Glomerular visceral epithelial cell (primary cell): ENCODE measurements at regions not wholly inside any gene's neighbourhood (a gene's known extent, or its start where the extent isn't known, plus 50 kb on each side); places are given as distances from the start of the nearest gene placed in this dataset.
"Not testable (repeated sequence)": the region's sequence is repeated elsewhere in the genome, so short reads cannot be mapped to it uniquely, and the experiment has no call there.

Experiments used
- DNase-seq: peaks from one replicate; pipeline ENCODE4 v3.0.0-alpha.2; 2016; ENCODE audit errors: extremely low spot score

- DNase-seq: no peak
These were observed 228.8 kb downstream of the SMARCA2 start for GRCh38 chr9:2243666-2244555.

GRCh38 chr9:2247340-2247739 lies 232.2 kb downstream of the SMARCA2 start:
- DNase-seq: no peak

- peak; percentile 32 for DNase-seq
These were observed 233.7 kb downstream of the SMARCA2 start for GRCh38 chr9:2248768-2249265.

DNA sequence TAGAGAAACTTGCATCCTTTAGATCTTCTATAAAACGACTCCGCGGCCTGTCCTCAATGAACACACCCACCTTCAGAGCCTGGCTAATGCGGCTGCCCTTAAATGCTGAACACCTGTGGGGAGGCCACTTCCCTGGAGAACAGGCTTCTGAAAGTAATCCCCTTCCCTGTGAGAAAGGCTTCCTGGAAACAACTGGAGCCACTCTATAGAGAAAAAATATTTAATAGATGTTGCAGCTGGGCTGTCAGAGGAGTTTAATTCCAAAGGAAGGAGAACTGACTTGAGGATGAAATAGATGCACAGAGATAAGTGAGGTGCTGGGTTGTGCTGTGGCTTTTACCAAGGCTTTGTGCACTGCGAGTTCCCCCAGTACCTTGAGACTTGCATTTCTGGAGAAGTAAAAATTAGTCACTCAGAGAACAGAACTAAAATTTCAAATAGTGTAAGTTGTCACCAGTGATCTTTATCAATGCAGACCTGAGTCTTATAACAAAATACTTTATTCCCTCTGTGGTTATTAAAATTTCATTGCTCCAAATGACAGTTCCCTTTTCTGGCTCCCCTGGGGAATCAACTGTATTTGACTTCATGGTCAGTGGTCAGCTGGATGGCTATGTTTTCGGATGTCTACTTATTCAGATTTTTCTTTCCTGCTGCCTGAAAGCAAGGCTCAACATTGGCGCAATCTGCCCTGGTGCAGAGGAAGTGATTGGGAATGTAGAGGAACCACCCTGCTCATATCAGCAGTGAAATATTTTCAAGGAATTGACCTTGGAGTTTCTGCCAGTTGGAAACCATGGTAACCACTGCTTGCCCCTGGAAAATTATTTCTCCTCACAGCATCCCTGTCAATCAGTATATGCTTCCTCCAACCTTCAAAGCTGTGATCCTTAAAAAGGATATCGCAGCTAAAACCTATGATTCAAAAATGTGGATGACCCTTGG lies 238.8 kb downstream of the SMARCA2 start:
- no peak for DNase-seq

DNA sequence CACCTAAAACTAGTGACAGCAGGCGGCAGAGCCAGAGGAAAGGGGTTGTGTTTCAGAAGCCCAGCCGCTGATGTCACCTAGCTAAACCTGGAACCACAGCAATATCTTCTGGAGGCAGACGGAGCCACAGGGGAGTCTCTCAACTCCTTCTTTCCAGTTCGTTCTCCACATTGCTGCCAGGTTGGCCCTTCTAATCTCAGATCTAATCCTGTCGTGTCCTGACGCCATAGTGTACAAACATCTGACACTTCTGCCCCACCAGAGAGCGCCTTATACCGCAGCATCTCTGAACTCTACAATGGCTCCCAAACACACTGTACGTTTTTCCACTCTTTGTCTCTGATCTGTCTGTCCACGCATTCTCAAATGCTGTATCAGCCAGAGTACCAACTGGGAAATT lies 240.0 kb downstream of the SMARCA2 start:
- no peak for DNase-seq

- no peak for DNase-seq
These were observed 242.2 kb downstream of the SMARCA2 start for GRCh38 chr9:2257248-2257929.

- DNase-seq: peak; percentile 45
These were observed 245.5 kb downstream of the SMARCA2 start for GRCh38 chr9:2260417-2261306.

DNA sequence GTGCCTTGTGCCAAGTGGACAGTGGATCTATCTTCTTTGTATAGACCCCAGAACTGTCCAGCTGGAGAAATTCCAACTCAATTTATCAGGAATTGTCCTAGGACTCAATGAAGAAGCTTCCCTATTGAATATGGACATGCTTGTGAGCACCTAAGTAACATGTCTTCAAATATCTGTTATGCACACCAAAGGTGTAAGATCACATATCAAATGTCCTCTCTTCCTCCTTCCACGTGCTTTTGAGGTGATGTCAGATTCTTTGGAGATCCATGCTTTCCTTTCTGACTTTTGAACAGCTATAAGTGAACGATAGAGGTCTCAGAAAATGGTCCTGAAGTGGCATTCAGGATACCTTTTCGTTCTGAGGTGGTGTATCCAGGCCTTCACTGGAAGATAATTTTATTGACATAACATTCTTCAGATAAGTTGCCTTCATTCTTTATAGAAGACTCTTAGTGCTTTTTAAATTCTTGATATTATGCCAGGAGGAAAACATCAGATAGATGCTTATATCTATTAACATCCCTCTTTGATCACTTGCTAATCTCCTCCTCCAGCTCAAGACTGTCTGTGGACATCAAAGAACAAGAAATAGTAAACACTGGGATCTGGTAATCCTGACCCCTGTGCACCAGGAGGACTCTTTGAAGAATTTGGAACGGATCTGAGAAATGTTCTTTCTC lies 246.4 kb downstream of the SMARCA2 start:
- DNase-seq: no peak

DNA sequence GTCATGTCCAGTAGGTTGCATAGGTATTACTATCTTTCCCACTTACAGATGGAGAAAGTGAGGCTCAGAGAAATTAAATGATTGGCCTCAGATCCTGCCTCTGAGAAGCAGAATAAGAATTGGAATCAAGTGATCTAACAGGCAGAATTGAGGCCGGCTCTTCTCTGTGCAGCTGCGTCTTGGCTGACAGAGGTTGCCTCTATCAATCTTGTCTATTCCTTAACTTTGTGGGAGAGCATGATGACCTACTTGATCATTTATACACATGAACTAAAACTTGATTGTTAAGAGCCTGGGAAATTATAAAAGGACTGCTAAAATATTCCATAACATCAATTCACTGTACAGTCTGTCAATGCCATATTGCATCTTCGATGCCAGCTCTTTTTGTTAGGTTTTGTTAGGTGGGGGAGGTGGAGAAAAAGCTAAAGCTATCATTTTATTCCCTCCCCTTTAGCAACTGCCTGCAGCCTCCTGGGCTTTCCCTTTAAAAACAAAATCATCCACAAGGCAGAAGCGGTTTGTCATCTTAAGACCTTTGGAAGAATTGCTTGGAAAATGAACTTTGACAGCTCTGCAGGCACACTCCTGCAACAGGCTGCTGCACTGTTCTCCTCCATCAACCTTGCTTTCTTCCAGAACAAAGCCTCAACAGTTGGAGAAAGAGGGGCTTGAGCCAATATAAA lies 247.4 kb downstream of the SMARCA2 start:
- no peak for DNase-seq

GRCh38 chr9:2263111-2263510 lies 248.0 kb downstream of the SMARCA2 start:
- no peak for DNase-seq

DNA sequence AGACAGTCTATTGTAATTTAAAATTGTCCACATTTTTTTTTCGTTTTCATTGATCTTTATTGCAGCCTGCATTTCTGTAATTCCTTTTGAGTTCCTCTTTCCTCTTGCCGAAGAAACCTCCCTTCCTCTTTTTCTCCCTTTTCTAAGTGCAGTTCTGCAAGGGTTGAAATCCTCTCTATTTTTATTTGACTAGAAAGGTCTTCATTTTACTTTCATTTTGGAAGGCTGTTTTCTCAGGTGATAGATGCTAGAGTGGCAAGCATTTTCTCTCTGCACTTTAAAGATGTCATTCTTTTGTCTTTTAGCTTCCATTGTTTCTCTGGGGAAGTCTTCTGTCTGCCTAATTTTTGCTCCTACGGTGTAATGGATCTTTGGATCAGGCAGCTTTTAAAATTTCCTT lies 248.5 kb downstream of the SMARCA2 start:
- no peak for DNase-seq

- DNase-seq: no peak
These were observed 248.9 kb downstream of the SMARCA2 start for GRCh38 chr9:2264081-2264480.

DNA sequence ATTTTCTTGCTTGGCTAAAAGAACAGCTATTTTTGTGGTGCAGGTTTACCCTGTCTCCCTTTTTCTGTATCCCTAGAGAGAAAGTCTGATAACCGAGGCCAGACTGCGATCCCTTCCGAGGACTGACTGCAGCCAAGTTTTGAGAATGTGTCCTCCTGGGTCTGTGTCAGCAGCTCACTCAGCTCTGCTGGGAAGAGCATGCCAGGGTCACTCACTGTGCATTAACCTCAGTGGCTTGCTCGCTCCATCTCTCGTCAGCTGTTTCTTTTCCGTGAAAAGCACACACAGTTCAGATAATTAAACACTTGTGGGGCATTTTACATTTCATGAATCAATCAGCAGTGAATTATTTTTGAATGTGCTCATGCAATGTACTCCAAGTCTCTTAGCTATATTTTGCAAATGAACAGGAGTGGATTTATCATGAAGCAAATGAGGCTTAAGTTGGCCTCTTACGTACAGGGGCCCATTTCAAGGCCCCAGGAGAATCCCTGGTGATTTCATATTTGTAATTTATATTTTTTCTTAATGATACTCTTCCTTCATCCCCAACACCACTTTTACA lies 252.1 kb downstream of the SMARCA2 start:
- no peak for DNase-seq

DNA sequence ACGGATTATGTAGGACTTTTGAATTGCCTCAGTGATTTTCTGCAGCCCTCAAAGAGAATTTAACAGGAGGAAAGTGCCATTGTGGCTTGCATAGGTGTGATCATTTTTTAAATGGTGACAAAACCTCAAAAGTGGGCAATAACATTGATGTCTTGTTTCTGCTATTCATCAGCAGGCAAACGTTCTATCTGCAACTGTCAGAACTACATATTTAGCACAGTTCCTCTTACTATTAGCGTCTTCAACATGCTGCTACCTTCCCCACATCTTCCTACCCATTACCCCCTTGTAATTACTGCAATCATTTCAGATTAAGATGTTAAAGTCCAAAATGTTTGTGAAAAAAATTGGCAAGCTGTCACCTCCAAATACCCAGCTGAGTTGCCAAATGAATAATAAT lies 254.6 kb downstream of the SMARCA2 start:
- no peak for DNase-seq

GRCh38 chr9:2270565-2270964 lies 255.4 kb downstream of the SMARCA2 start:
- DNase-seq: no peak

DNA sequence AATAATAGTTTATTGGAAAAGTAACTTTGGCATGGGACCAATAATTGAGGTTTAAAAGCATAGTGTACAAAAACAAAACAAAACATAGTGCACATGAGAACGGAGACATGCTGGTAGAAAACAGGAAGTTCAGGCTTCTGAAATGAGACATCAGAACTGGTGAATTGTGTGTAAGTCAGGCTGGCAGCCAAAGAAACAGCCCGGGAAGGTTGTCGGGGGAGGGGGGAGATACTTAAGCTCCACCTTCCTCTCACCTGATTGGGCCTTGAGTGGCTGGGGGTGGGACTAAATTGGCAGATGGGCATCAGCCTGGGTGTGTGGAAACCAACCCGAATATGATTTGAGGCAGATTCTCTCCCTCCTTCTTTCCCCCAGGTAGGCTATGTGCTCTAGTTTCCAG lies 256.3 kb downstream of the SMARCA2 start:
- no peak for DNase-seq

DNA sequence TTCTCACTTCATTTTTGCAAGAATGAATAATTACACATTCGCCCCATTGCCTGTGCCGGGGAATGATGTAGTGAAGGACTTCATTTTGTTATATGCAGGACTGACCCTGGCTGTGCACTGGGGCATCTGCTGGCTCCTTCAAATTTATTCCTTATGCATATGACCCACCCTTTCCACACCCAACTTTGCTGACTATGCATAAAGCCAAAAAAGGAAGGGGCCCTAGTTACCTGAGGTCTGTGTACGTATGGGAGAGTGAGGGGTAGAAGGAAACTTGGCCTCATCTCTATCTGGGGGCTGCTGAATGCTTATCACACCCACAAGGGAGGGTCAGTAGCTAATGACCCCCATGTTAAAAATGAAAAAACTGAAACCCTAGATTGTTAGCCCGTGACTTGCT lies 259.6 kb downstream of the SMARCA2 start:
- no peak for DNase-seq

GRCh38 chr9:2276296-2276695 lies 261.1 kb downstream of the SMARCA2 start:
- no peak for DNase-seq

GRCh38 chr9:2277133-2277532 lies 262.0 kb downstream of the SMARCA2 start:
- not testable (repeated sequence) for DNase-seq
